ENCODE measurements at regions not wholly inside any gene's neighbourhood (a gene's known extent, or its start where the extent isn't known, plus 50 kb on each side); places are given as distances from the start of the nearest gene placed in this dataset.
"Not testable (repeated sequence)": the region's sequence is repeated elsewhere in the genome, so short reads cannot be mapped to it uniquely, and the experiment has no call there.

- CTCF ChIA-PET, result no interaction called here
- no peak for ATAC-seq (ENCODE audit: poor library complexity)
These were observed 104.5 kb upstream of the UGP2 start for GRCh38 chr2:63737081-63737751.

DNA sequence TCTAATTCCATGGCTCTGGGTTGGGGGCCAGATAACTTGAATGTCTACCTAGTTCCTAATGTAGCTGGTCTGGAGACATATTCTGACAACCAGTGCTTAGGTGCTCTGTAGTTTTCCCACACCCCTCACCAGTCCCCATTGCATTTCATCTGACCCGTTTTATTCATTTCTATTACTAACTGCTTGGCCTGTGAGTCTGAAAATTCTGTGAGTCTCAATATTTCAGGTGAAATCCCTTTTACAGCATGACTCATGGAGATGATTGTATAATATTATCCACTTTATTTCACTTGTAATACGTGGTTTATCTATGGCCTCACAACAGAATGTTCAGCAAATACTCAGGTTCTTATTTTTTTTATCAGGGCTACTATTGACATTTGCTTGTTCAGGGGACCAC lies 103.7 kb upstream of the UGP2 start:
- ChIA-PET POLR2A (no interaction called here), CTCF (no interaction called here)

More at GRCh38 chr2:63737081-63737751, 104.5 kb upstream of the UGP2 start:
- no peak for DNase-seq
- H3K36me3 Mint-ChIP-seq (ENCODE audit: low read depth), result no peaks in the 10 kb centered on the region
- Histone ChIP-seq H3K4me3 (ENCODE audit: low read length) (no peak overlapping the region), H3K9me3 (ENCODE audit: control insufficient read depth in 1 of 2, insufficient read depth in 1 of 2, low read length in 2 of 2) (no peaks in the 10 kb centered on the region), H3K36me3 (ENCODE audit: insufficient read depth, low read length) (no peaks in the 10 kb centered on the region), H3K27ac (ENCODE audit: low read depth in 1 of 2, low read length in 2 of 2) (no peak overlapping the region), H3K27me3 (ENCODE audit: control insufficient read depth in 1 of 2, insufficient read depth in 2 of 2, low read length in 2 of 2) (no peaks in the 10 kb centered on the region), H3K4me1 (ENCODE audit: insufficient read depth, low read length) (no peaks in the 10 kb centered on the region)
- H3K27me3 Mint-ChIP-seq, result no peaks in the 10 kb centered on the region
- TF ChIP-seq, protein P1, sequence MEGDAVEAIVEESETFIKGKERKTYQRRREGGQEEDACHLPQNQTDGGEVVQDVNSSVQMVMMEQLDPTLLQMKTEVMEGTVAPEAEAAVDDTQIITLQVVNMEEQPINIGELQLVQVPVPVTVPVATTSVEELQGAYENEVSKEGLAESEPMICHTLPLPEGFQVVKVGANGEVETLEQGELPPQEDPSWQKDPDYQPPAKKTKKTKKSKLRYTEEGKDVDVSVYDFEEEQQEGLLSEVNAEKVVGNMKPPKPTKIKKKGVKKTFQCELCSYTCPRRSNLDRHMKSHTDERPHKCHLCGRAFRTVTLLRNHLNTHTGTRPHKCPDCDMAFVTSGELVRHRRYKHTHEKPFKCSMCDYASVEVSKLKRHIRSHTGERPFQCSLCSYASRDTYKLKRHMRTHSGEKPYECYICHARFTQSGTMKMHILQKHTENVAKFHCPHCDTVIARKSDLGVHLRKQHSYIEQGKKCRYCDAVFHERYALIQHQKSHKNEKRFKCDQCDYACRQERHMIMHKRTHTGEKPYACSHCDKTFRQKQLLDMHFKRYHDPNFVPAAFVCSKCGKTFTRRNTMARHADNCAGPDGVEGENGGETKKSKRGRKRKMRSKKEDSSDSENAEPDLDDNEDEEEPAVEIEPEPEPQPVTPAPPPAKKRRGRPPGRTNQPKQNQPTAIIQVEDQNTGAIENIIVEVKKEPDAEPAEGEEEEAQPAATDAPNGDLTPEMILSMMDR (IDR thresholded peaks at IDR 0.05), result no peak
- H3K9me3 Mint-ChIP-seq, result no peaks in the 10 kb centered on the region
- H3K4me3 Mint-ChIP-seq, result no peak overlapping the region
- POLR2A ChIA-PET, result no interaction called here
- H3K4me1 Mint-ChIP-seq (ENCODE audit: low read depth), result no peaks in the 10 kb centered on the region
- intact Hi-C loops (cut with DNase I, micrococcal nuclease), result no loop called here
- no peak overlapping the region for H3K27ac Mint-ChIP-seq

GRCh38 chr2:63739180-63739579 lies 102.5 kb upstream of the UGP2 start:
- POLR2A ChIA-PET; H3K9me3 ChIP-seq (ENCODE audit: control insufficient read depth in 1 of 2, insufficient read depth in 1 of 2, low read length in 2 of 2); ATAC-seq (ENCODE audit: poor library complexity); H3K27me3 ChIP-seq (ENCODE audit: control insufficient read depth in 1 of 2, insufficient read depth in 2 of 2, low read length in 2 of 2); H3K4me1 ChIP-seq (ENCODE audit: insufficient read depth, low read length); H3K4me3 Mint-ChIP-seq; H3K9me3 Mint-ChIP-seq; H3K36me3 ChIP-seq (ENCODE audit: insufficient read depth, low read length); intact Hi-C loops (cut with DNase I, micrococcal nuclease); H3K4me1 Mint-ChIP-seq (ENCODE audit: low read depth); H3K27ac ChIP-seq (ENCODE audit: low read depth in 1 of 2, low read length in 2 of 2); DNase-seq; H3K27me3 Mint-ChIP-seq; H3K36me3 Mint-ChIP-seq (ENCODE audit: low read depth); H3K4me3 ChIP-seq (ENCODE audit: low read length); CTCF ChIA-PET; H3K27ac Mint-ChIP-seq: not testable (repeated sequence)

More for the DNA sequence above, 103.7 kb upstream of the UGP2 start:
- H3K27ac ChIP-seq (ENCODE audit: low read depth in 1 of 2, low read length in 2 of 2), result no peak overlapping the region
- H3K4me1 ChIP-seq (ENCODE audit: insufficient read depth, low read length), result no peaks in the 10 kb centered on the region
- DNase-seq (no peak), ATAC-seq (ENCODE audit: poor library complexity) (no peak)
- Mint-ChIP-seq H3K27me3 (no peaks in the 10 kb centered on the region), H3K36me3 (ENCODE audit: low read depth) (no peaks in the 10 kb centered on the region), H3K4me3 (no peak overlapping the region), H3K27ac (no peak overlapping the region), H3K4me1 (ENCODE audit: low read depth) (no peaks in the 10 kb centered on the region), H3K9me3 (no peaks in the 10 kb centered on the region)
- intact Hi-C loops (cut with DNase I, micrococcal nuclease), result no loop called here
- no peaks in the 10 kb centered on the region for H3K9me3 ChIP-seq (ENCODE audit: control insufficient read depth in 1 of 2, insufficient read depth in 1 of 2, low read length in 2 of 2)
- TF ChIP-seq, protein P1 (IDR thresholded peaks at IDR 0.05), result no peak
- H3K4me3 ChIP-seq (ENCODE audit: low read length), result no peak overlapping the region
- H3K27me3 ChIP-seq (ENCODE audit: control insufficient read depth in 1 of 2, insufficient read depth in 2 of 2, low read length in 2 of 2), result no peaks in the 10 kb centered on the region
- H3K36me3 ChIP-seq (ENCODE audit: insufficient read depth, low read length), result no peaks in the 10 kb centered on the region

DNA sequence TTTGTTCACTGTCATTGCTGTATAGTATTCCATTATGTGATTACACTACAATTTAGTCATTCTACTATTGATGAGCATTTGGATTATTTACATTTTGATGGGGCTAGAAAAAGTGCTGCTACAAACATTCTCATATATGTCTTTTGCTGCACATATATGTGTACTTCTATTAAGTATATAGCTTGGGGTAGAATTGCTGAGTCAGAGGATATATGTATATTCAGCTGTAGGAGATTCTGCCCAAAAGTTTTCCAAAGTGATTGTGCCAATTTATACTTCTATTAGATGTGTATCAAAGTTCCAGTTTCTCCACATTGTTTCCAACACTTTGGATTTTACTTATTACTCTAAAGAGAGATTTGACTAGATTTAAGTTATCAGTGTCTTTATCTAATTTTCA lies 101.7 kb upstream of the UGP2 start:
- no peaks in the 10 kb centered on the region for H3K36me3 ChIP-seq (ENCODE audit: insufficient read depth, low read length)
- Mint-ChIP-seq H3K4me1 (ENCODE audit: low read depth) (no peaks in the 10 kb centered on the region), H3K4me3 (no peak overlapping the region), H3K36me3 (ENCODE audit: low read depth) (no peaks in the 10 kb centered on the region), H3K27me3 (no peaks in the 10 kb centered on the region), H3K9me3 (no peaks in the 10 kb centered on the region), H3K27ac (no peak overlapping the region)
- DNase-seq, result no peak
- H3K27ac ChIP-seq (ENCODE audit: low read depth in 1 of 2, low read length in 2 of 2), result no peak overlapping the region
- ChIA-PET CTCF (no interaction called here), POLR2A (no interaction called here)
- H3K4me3 ChIP-seq (ENCODE audit: low read length), result no peak overlapping the region
- TF ChIP-seq, protein P1 (IDR thresholded peaks at IDR 0.05), result no peak
- H3K4me1 ChIP-seq (ENCODE audit: insufficient read depth, low read length), result no peaks in the 10 kb centered on the region
- ATAC-seq (ENCODE audit: poor library complexity), result no peak
- H3K27me3 ChIP-seq (ENCODE audit: control insufficient read depth in 1 of 2, insufficient read depth in 2 of 2, low read length in 2 of 2), result no peaks in the 10 kb centered on the region
- intact Hi-C loops (cut with DNase I, micrococcal nuclease), result no loop called here
- H3K9me3 ChIP-seq (ENCODE audit: control insufficient read depth in 1 of 2, insufficient read depth in 1 of 2, low read length in 2 of 2), result no peaks in the 10 kb centered on the region
